Mucosa of descending colon (tissue), 3 donors: ENCODE measurements at regions not wholly inside any gene's neighbourhood (a gene's known extent, or its start where the extent isn't known, plus 50 kb on each side); places are given as distances from the start of the nearest gene placed in this dataset.

Experiments used
- ATAC-seq: fragments of 200-7000 bp; cut with Tn5 transposase; one replicate; pipeline ENCODE4 v1.9.1; 2020; ENCODE audit warnings: mild to moderate bottlenecking, moderate library complexity
- DNase-seq, 3 donors: peaks; one replicate each; pipeline ENCODE4 v3.0.0-alpha.2; 2020
- H3K36me3 ChIP-seq: fragments of 200-600 bp; one replicate; pipeline ENCODE4 v1.8.0; 2021; ENCODE audit warnings: low read depth, mild to moderate bottlenecking
- H3K4me1 ChIP-seq: fragments of 200-600 bp; one replicate; pipeline ENCODE4 v1.8.0; 2021; ENCODE audit warnings: low read depth, mild to moderate bottlenecking
- H3K4me3 ChIP-seq: fragments of 200-600 bp; one replicate; pipeline ENCODE4 v1.8.0; 2021; ENCODE audit warnings: mild to moderate bottlenecking
- H3K9me3 ChIP-seq: fragments of 200-600 bp; one replicate; pipeline ENCODE4 v1.8.0; 2021; ENCODE audit warnings: mild to moderate bottlenecking
- CTCF ChIP-seq: fragments of 200-600 bp; IDR thresholded peaks from one replicate; pipeline ENCODE4 v1.8.0; 2022; ENCODE audit warnings: antibody characterized with exemption, mild to moderate bottlenecking
- intact Hi-C, 2 donors: fragments of 100-400 bp; cut with DNase I in 1 of 2; cut with micrococcal nuclease in 1 of 2; formaldehyde crosslinking; loops; one replicate each; pipeline versions ENCODE4 v1.11.0 to v1.11.1; 2022; cut with DNase I, micrococcal nuclease
- donor health status: DM: no; HTN: no; CAD: no; lungs with moderate emphysema.
- donor health status: DM: no; HTN: no; CAD: no.
- donor health status: DM: no; HTN: yes; CAD: no.

- Histone ChIP-seq H3K4me1 (no peaks in the 10 kb centered on the region), H3K36me3 (no peaks in the 10 kb centered on the region), H3K4me3 (no peak overlapping the region), H3K9me3 (peaks cover 9% of the 10 kb centered on the region)
- intact Hi-C loops, result no loop called here
- DNase-seq (no peak), ATAC-seq (no peak)
- TF ChIP-seq CTCF, result no peak
These were observed 1227.8 kb downstream of the SORCS3 start for GRCh38 chr10:105868935-105869334.

DNA sequence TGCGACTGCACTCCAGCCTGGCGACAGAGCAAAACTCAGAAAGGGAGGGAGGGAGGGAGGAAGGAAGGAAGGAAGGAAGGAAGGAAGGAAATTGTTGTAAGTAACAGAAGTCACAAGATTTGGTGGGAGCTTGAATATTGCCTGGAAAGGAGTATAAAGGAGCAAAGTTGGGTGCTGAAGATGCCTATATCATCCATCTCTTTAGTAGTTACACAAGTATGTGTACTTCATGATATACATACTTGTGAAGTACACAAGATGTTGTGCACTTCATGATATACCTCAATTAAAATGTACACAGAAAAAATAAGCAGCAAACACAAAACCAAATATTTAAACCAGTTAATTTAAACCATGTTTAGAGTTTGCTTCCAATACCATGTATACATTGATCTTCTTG lies 1223.8 kb downstream of the SORCS3 start:
- no peak for DNase-seq
- TF ChIP-seq CTCF, result no peak
- no peaks in the 10 kb centered on the region for H3K9me3 ChIP-seq
- intact Hi-C loops, result no loop called here
- H3K4me1 ChIP-seq, result no peaks in the 10 kb centered on the region
- H3K36me3 ChIP-seq, result no peaks in the 10 kb centered on the region
- no peak overlapping the region for H3K4me3 ChIP-seq
- ATAC-seq, result no peak

DNA sequence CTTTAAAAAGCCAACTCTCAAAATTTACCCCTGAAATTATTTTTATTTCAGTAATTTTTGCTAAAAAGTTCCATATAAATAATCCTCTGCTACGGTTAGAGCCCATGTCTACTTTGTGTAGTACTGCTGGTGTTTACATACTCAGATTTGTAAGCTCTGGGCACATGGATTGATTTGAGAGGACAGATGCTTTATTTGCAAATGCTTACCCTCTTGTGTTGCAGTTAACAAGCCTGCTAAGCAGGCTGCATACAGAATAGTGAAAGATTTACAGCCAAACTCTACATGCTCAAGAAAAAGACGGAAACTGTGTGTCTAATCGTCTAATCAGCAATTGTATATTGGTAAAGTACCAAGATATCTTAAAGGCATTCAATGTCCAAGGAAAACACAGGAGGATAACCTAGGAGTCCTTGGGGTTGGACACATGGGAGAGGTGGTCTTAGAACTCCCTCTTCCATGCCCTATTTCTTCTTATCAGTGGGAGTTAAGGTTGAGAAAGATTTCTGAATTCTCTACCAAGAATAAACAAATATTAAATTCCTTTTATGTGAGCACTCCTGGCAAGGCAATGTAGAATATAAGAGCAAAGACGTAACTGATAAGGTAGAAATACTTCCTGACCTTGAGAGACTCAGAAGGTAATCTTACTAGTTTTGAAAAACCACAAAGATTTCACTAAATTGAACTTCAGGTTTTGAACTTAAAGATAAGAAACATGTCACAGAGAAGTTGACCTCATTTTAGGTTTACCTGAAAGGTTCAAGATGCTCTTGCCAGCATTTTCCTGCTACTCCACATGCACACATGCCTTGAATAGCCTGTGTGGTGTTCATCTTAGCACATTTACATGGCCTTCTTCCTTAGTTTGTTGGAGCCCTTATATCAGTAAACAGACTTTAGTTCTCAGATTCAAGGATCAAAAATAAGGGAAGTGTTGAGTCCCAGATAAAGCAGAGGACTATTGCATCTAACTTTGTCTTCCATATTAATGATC lies 1216.5 kb downstream of the SORCS3 start:
- H3K9me3 ChIP-seq, result no peaks in the 10 kb centered on the region
- DNase-seq (no peak), ATAC-seq (no peak)
- TF ChIP-seq CTCF, result no peak
- no peak overlapping the region for H3K4me3 ChIP-seq
- H3K36me3 ChIP-seq, result no peaks in the 10 kb centered on the region
- no peaks in the 10 kb centered on the region for H3K4me1 ChIP-seq
- intact Hi-C loops, result no loop called here

- H3K36me3 ChIP-seq, result no peaks in the 10 kb centered on the region
- H3K9me3 ChIP-seq, result no peaks in the 10 kb centered on the region
- no peak for ATAC-seq
- H3K4me1 ChIP-seq, result no peaks in the 10 kb centered on the region
- no peak overlapping the region for H3K4me3 ChIP-seq
- intact Hi-C loops, result no loop called here
- no peak for DNase-seq
- TF ChIP-seq CTCF, result no peak
These were observed 1214.7 kb downstream of the SORCS3 start for GRCh38 chr10:105855791-105856190.

GRCh38 chr10:105844676-105845570 lies 1203.8 kb downstream of the SORCS3 start:
- Histone ChIP-seq H3K4me3 (no peak overlapping the region), H3K36me3 (no peaks in the 10 kb centered on the region), H3K4me1 (no peaks in the 10 kb centered on the region), H3K9me3 (no peaks in the 10 kb centered on the region)
- intact Hi-C loops, result no loop called here
- no peak for DNase-seq
- no peak for TF ChIP-seq CTCF
- ATAC-seq, result no peak
